ENCODE measurements at regions not wholly inside any gene's neighbourhood (a gene's known extent, or its start where the extent isn't known, plus 50 kb on each side); places are given as distances from the start of the nearest gene placed in this dataset.

DNA sequence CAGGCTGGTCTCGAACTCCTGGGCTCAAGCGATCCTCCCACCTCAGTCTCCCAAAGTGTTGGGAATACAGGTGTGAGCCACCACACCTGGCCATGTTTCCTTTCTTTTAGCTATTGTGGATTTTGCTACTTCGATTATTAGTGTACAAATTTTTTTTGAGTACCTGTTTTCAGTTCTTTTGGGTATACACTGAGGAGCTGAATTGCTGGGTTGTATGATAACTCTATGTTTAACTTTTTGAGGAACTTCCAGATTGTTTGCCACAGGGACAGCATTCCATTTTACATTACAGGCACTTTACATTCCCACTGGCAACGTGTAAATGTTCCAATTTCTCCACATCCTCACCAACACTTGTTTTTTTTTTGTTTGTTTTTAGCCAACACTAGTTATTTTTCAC is 198.1 kb upstream of the TBX3 start:
- TF ChIP-seq, protein P1, sequence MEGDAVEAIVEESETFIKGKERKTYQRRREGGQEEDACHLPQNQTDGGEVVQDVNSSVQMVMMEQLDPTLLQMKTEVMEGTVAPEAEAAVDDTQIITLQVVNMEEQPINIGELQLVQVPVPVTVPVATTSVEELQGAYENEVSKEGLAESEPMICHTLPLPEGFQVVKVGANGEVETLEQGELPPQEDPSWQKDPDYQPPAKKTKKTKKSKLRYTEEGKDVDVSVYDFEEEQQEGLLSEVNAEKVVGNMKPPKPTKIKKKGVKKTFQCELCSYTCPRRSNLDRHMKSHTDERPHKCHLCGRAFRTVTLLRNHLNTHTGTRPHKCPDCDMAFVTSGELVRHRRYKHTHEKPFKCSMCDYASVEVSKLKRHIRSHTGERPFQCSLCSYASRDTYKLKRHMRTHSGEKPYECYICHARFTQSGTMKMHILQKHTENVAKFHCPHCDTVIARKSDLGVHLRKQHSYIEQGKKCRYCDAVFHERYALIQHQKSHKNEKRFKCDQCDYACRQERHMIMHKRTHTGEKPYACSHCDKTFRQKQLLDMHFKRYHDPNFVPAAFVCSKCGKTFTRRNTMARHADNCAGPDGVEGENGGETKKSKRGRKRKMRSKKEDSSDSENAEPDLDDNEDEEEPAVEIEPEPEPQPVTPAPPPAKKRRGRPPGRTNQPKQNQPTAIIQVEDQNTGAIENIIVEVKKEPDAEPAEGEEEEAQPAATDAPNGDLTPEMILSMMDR (IDR thresholded peaks at IDR 0.05), result no peak
- no peak for TF ChIP-seq POLR2AphosphoS5 (IDR thresholded peaks at IDR 0.05)
- TF ChIP-seq POLR2A (IDR thresholded peaks at IDR 0.05), result no peak
